ENCODE measurements at regions not wholly inside any gene's neighbourhood (a gene's known extent, or its start where the extent isn't known, plus 50 kb on each side); places are given as distances from the start of the nearest gene placed in this dataset.

- TF ChIP-seq EP300 (IDR thresholded peaks at IDR 0.05) = no peak
- TF ChIP-seq CTCF (IDR thresholded peaks at IDR 0.05) = no peak
Observed at GRCh38 chr3:184491011-184491576, 70.5 kb upstream of the EPHB3 start.
